NCI-H128 (cell line): ENCODE measurements at regions not wholly inside any gene's neighbourhood (a gene's known extent, or its start where the extent isn't known, plus 50 kb on each side); places are given as distances from the start of the nearest gene placed in this dataset.

ENCODE experiments used
- DNase-seq: peaks from one replicate; lab custom pipeline; 2025; ENCODE audit not compliant: unreplicated experiment; lab: John Stamatoyannopoulos, UW

DNA sequence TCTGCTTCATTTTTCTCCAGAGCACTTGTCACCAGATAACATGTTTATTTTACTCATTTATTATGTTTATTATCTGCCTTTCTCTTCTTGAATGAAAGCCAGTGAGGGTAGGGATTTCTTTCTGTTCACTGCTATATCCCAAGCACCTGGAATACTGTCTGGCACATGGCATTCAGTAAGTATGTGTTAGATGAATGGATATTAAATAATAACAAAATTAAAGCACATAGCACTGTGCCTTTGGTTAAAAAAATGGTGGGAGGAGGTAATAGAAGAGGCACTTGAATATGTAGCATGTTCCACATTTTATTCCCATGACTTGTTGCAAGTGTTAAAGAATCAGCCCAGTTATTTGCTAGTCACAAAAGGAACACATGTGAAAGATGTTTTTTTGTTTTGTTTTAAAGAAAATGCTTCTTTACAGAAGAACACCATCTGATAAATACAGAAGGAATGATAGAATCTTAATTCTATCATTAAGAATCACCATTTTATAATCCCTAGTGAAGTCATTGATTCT, 151.0 kb downstream of the DLEU7 start:
- DNase-seq: no peak

- DNase-seq: no peak
Measured at GRCh38 chr13:50693727-50694126, 149.8 kb downstream of the DLEU7 start.

DNA sequence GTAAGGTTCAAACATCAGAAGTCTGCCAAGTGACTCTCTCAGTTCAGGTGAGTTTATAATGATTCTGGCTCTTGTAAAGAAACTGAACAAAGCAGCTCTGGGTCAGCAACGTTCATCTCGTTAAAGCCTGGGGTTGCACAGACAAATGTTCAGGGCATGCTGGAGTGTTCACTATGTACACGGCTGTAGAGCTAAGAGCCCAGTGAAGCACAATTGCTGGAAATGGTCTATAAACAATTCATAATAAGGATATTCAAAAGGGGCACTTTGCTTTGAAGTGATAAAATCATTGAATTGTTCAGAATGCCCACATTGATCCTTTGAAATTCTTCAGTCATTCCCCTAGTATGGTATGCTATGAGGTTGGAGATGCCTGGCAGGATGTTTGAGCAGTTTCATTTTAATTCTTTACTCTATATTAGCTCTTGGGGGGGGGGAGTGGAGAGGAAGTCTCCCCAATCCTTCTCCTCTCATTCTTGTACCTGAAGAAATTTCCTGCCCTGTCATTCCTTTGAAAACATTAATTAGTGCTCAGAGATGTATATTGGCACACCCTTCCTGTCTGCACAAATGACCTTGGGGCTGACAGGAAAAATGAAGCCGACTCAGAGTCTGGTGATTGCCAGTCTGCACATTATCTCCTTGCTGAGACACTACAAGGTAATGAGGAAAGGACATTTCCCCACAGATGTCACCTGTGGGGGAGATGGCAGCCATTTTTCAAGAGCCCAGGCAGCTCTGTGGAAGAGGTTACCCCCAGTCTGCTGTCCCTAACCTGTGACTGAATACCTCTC, 145.5 kb downstream of the DLEU7 start:
- DNase-seq: no peak

GRCh38 chr13:50699874-50700663, 143.4 kb downstream of the DLEU7 start:
- no peak for DNase-seq

DNA sequence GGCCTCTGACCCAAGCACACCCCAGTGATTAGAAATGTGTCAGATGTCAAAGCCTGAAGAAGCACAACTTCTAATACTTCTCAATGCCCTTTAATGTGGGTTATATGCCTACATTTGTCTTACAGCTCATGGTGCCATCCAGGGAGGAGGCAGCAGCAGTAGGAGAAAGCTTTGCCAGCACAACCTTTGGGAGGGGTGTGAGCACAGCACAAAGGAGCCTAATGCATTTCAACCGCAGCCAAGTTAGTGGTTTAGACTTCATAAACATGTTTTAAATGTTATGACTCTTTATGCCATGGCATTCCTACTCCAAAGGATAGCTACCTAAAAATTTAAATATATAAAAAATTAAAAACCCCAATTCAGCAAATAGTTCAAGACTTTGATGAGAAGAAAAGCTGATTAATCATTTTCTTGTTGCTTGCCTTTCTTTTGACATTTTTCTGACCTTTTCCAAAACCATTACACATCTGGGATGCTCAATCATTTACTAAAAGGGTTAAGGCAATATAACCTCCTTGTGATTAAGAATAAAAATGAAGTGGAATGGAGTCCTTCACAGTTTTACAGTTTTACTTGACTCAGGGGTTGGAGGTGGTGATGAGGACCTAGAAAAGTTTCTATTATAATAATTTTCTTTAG, 142.7 kb downstream of the DLEU7 start:
- DNase-seq: no peak

- no peak for DNase-seq
Measured at GRCh38 chr13:50701469-50701868, 142.0 kb downstream of the DLEU7 start.

GRCh38 chr13:50706505-50706904, 137.0 kb downstream of the DLEU7 start:
- no peak for DNase-seq

- DNase-seq: no peak
Measured at GRCh38 chr13:50707628-50708027, 135.9 kb downstream of the DLEU7 start.

GRCh38 chr13:50708461-50708860, 135.0 kb downstream of the DLEU7 start:
- DNase-seq: no peak

GRCh38 chr13:50709058-50709457, 134.4 kb downstream of the DLEU7 start:
- DNase-seq: no peak

GRCh38 chr13:50711131-50711815, 132.2 kb downstream of the DLEU7 start:
- no peak for DNase-seq

DNA sequence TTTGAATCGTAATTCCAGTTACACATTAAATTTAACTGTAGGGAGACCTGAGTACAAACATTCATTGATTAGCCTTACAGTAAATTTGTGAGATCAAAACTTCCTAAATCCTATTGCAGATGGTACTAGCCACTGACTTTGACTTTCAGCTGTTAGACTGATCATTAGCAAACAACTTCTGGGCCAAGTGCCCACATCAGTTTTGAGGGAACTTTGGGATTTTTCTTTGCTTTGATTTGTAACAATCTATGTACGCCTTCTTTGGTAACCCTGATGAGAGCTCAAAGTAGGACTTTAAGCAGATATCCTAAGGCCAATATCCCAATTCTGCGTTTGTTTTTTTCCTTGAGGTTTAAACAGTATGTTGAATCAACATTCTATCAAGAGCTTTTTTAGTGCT, 131.5 kb downstream of the DLEU7 start:
- DNase-seq: no peak

GRCh38 chr13:50712456-50712855, 131.0 kb downstream of the DLEU7 start:
- DNase-seq: no peak

DNA sequence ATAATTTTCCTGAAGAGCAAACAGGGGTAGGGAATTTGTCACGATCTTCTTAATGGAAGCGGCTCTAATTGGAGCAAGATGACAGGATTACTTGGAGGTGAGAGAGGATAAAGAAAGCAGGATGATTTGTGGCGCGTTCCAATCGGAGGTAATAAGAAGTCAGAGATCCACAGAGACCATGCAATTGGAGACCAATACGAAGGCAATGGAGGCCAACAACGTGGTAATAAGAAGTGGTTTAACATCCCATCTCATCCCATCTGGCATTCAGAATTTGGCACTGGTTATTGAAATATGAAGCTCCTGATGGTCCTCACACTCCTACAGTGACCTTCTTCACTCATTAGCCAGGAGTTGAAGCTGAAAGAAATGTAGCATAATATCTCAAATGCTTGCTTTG, 130.6 kb downstream of the DLEU7 start:
- DNase-seq: no peak

- no peak for DNase-seq
Measured at GRCh38 chr13:50713523-50714248, 129.8 kb downstream of the DLEU7 start.

DNA sequence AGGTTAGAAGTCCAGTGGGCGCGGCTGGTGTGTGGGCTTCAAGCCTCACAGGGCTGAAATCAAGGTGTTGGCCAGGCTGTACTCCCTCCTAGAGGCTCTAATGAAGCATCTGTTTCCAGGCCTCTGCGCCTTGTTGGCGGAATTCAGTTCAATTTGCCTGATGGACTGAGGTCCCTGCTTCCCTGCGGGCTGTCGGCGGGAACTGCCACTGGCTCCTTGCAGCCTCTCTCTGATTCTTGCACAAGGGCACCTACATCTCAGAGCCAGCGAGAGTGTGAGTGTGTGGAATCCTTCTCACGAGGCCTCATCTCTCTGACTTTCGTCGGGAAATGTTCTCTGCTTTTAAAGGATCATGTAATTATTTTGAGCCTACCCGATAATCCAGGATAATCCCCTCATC, 128.6 kb downstream of the DLEU7 start:
- DNase-seq: no peak

DNA sequence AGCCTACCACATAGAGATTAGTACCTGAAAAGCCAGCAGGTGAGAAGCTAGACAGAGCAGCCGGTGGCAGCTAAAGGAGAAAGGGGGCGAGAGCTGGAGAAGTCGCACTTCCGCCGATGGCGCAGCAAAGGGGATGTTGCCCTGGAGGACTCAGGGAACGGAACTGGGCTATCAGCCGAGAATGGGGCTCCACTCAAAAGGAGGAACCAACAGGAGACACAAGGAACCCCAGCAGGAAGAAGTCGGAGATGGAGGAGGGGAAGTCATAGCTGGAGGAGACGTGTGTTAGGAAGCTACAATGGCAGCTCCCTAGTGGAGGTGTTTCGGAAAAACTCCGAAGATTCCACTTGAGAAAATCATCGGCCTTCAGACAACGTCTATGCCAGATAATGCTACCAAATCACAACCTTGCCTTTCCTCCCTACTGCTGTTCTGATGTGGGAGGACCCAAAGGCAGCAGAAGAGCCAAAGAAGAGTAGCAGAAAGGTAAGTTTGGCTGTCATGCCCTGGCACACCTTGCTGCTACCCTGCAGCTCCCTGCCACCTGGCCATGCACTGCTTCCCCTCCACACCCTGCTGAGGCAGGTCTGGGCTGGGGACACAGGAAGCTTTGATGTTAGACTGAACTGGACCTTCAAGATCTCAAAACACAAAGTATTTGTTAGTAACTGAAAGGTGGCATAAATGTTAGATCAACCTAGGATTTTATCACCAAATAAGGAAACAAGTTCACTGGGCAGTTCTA, 127.9 kb downstream of the DLEU7 start:
- DNase-seq: no peak

DNA sequence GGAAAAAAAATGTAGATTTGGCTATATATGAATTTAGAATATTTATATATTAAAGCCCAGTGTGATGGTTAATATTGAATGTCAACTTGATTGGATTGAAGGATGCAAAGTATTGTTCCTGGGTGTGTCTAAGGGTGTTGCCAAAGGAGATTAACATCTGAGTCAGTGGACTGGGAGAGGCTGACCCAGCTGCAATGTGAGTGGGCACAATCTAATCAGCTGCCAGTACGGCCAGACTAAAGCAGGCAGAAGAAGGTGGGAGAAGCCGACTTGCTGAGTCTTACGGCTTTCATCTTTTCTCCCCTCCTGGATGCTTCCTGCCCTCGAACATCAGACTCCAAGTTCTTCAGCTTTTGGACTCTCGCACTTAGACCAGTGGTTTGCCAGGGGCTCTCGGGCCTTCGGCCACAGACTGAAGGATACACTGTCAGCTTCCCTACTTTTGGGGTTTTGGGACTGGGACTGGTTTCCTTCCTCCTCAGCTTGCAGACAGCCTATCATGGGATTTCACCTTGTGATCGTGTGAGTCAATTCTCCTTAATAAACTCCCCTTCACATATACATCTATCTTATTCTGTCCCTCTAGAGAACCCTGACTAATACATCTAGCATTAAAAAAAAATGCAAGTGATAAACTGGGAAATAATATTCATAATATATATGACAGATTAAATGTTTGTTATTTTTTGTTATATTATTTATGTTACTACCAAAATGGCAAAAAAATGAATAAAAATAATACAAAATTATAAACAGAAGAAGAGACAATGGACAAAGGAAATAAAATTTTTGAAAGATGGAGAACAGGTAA, 122.4 kb downstream of the DLEU7 start:
- DNase-seq: no peak

- DNase-seq: no peak
Measured at GRCh38 chr13:50721672-50721992, 121.9 kb downstream of the DLEU7 start.
